Activated naive CD8-positive, alpha-beta T cell treated with anti-CD3 and anti-CD28 coated beads, Interleukin-2, amount 50 U/mL, for 24 hours (primary cell): ENCODE measurements at regions not wholly inside any gene's neighbourhood (a gene's known extent, or its start where the extent isn't known, plus 50 kb on each side); places are given as distances from the start of the nearest gene placed in this dataset.

Experiments
- ATAC-seq: fragments of 150-1000 bp; cut with Tn5 transposase; one replicate; pipeline ENCODE4 v1.10.0; 2021
- DNase-seq: peaks from one replicate; pipeline ENCODE4 v3.0.0; 2021
- H3K27ac Mint-ChIP-seq: one replicate; pipeline ENCODE4 v1.8.0; 2021; ENCODE audit warnings: mild to moderate bottlenecking, mixed read lengths
- H3K27me3 Mint-ChIP-seq: one replicate; pipeline ENCODE4 v1.8.0; 2021; ENCODE audit warnings: mixed read lengths
- H3K36me3 Mint-ChIP-seq: one replicate; pipeline ENCODE4 v1.8.0; 2021; ENCODE audit warnings: low read depth, mixed read lengths
- H3K4me1 Mint-ChIP-seq: one replicate; pipeline ENCODE4 v1.8.0; 2021; ENCODE audit warnings: mixed read lengths
- H3K4me3 Mint-ChIP-seq: one replicate; pipeline ENCODE4 v1.8.0; 2021; ENCODE audit warnings: mild to moderate bottlenecking, moderate library complexity, mixed read lengths
- H3K9me3 Mint-ChIP-seq: one replicate; pipeline ENCODE4 v1.8.0; 2021; ENCODE audit warnings: mixed read lengths

DNA sequence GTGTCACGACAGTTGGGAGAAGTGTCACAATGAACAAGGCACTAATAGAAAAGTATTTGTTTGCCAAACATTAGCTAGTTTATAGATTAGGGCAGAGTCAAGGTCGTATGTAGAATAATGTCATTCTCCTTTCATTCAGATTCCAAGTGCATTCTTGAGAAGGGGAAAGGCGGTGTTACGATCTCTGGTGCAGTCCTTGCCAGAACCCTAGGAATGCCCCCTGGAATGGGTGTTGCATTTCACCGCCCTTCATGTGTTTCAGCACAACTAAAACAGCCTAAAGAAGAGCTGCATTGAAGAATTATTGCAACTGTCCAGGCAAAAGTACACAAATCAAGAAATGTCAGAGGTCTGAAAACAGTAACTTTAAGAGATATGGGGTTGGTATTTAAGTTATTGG lies 721.0 kb upstream of the WWC1 start:
- no peak for ATAC-seq
- Mint-ChIP-seq H3K9me3 (no peaks in the 10 kb centered on the region), H3K27me3 (peaks cover 18% of the 10 kb centered on the region), H3K4me1 (no peaks in the 10 kb centered on the region), H3K4me3 (no peak overlapping the region), H3K27ac (no peak overlapping the region), H3K36me3 (no peaks in the 10 kb centered on the region)
- DNase-seq: no peak

DNA sequence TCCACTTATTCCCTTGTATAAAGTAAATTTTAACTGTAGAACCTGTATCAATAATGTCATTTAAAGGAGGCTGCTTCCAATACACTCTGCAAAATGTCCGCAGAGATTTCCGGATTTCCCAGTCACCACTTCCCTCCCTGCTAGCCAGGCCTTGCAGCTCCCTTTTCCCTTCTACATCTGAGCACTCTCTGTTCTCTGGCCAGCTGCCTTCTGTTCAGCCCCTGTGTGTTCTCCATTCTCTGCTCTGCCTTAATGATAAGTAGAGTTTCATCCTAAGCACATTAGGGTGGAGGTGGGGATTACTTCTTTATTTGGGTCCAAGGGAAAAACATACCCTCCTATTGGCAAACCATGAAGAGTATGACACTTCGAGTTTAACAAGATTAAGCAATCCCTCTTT lies 719.6 kb upstream of the WWC1 start:
- Mint-ChIP-seq H3K4me1 (no peaks in the 10 kb centered on the region), H3K27ac (no peak overlapping the region), H3K4me3 (no peak overlapping the region), H3K27me3 (peaks cover 20% of the 10 kb centered on the region), H3K36me3 (no peaks in the 10 kb centered on the region), H3K9me3 (no peaks in the 10 kb centered on the region)
- DNase-seq: no peak
- no peak for ATAC-seq

DNA sequence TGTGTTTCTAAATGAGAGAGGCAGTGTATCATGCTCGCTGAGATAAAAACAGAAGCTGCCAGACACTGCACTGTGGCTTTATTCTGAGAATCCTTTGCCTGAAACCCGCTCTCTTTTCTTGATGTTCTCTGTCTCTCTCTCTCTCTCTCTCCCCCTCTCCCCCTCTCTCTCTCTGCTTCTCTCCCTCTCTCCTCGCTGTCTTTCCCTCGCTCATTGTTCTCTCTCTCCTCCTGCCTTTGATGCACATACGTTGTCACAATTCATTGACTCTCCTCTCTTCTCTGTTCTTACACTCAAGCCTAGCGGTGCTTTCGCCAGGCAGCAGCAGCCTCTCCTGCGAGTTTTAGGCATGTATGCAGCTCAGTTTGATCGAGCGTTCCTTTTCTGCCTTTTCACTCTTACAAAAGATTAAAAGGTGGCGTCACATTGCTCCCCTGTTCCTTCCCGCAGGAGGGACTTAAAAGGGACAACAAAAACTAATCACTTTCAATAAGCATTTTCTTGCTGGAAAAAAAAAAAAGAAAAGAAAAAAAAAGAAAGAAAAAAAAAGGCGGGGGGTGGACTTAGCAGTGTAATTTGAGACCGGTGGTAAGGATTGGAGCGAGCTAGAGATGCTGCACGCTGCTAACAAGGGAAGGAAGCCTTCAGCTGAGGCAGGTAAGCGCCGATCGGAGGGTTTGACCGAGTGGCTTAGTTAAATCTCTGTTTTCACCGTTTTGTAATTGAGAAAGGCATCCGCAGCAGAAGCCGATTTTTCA lies 717.9 kb upstream of the WWC1 start:
- H3K27ac Mint-ChIP-seq: no peak overlapping the region
- DNase-seq: no peak
- H3K36me3 Mint-ChIP-seq: no peaks in the 10 kb centered on the region
- no peak for ATAC-seq
- H3K9me3 Mint-ChIP-seq: no peaks in the 10 kb centered on the region
- no peaks in the 10 kb centered on the region for H3K4me1 Mint-ChIP-seq
- H3K27me3 Mint-ChIP-seq: peaks cover 20% of the 10 kb centered on the region
- H3K4me3 Mint-ChIP-seq: no peak overlapping the region

DNA sequence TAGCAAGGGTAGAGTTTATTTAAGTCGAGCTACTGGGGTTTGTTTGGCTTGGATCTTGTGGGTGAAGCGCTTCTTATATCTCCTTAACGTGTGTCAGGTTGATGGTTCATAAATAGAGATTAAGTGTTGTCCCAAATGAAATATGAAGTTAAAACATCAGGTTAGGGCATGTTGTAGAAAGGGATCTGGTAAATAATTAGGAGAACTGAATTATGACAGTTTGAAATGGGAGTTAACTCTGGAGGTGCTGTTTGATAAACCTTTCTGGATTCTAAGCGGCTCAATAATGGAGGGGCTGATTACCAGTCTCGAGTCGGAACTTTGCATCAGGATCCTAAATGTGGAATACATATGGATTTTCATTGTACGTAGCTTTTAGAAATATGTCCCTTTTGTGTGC lies 717.0 kb upstream of the WWC1 start:
- Mint-ChIP-seq H3K27me3 (peaks cover 20% of the 10 kb centered on the region), H3K9me3 (no peaks in the 10 kb centered on the region), H3K4me3 (no peak overlapping the region), H3K36me3 (no peaks in the 10 kb centered on the region), H3K4me1 (no peaks in the 10 kb centered on the region), H3K27ac (no peak overlapping the region)
- ATAC-seq (no peak), DNase-seq (no peak)

GRCh38 chr5:167575330-167575729 lies 716.1 kb upstream of the WWC1 start:
- Mint-ChIP-seq H3K4me3 (no peak overlapping the region), H3K4me1 (no peaks in the 10 kb centered on the region), H3K9me3 (no peaks in the 10 kb centered on the region), H3K27ac (no peak overlapping the region), H3K36me3 (no peaks in the 10 kb centered on the region), H3K27me3 (peaks cover 20% of the 10 kb centered on the region)
- ATAC-seq (no peak), DNase-seq (no peak)

DNA sequence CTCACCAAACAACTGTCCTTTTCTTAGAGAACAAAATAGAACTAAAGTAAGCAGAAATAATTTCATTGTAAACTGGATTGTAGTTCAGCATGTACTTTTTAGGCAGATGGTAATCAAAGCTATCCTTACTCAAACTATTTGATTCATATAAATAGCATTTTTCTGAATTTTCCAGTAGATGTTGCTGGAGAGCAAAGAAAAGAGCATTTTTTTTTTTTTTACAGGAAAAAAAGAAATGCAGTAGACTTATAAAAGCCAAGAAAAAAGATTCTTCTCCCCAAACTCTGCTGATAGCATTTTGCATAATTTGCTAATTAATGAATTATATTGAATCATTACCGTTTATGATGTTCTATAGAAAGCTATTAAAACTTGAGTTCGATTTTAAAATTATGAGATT lies 715.3 kb upstream of the WWC1 start:
- DNase-seq: no peak
- Mint-ChIP-seq H3K4me3 (no peak overlapping the region), H3K9me3 (no peaks in the 10 kb centered on the region), H3K4me1 (no peaks in the 10 kb centered on the region), H3K27me3 (peaks cover 20% of the 10 kb centered on the region), H3K36me3 (no peaks in the 10 kb centered on the region), H3K27ac (no peak overlapping the region)
- no peak for ATAC-seq

DNA sequence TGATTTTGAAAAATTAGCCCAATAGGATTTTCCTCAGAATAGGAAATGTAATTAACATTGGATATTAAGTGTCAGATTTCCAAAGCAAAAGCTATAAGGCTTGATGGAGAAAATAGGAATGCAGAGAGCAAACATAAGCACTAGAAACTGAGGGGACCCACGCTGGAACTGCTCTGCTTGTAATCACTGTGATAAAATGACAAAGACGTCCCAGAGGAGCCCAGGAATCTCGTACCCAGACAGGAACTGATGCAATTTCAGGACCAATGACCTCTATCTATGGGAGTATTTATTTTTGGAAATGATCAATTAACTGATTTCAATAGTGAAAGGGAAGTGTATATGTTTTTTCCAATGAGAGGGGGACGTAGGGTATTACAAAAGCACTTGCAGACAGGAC lies 714.5 kb upstream of the WWC1 start:
- peaks cover 20% of the 10 kb centered on the region for H3K27me3 Mint-ChIP-seq
- H3K9me3 Mint-ChIP-seq: no peaks in the 10 kb centered on the region
- H3K4me3 Mint-ChIP-seq: no peak overlapping the region
- DNase-seq (no peak), ATAC-seq (no peak)
- H3K27ac Mint-ChIP-seq: no peak overlapping the region
- H3K4me1 Mint-ChIP-seq: no peaks in the 10 kb centered on the region
- no peaks in the 10 kb centered on the region for H3K36me3 Mint-ChIP-seq

DNA sequence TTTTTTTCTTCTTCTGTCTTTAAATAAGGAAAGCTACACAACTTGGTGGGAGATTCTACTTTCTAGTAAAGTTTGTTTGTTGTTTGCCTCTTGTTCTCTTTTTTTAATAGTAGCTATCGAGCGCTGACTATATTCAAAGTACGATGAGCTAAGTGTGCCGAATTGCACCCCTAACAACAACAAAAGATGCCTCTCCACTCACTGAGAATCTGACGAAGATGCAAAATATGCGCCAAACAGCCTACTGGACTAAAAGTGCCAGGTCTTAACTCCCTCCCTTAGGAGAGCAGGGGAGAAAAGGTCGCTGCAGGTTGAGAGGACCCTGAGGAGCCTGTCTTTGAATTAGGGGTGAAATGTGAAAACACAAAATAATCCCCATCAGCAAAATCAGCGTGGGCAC lies 713.8 kb upstream of the WWC1 start:
- no peaks in the 10 kb centered on the region for H3K4me1 Mint-ChIP-seq
- no peak for DNase-seq
- H3K27me3 Mint-ChIP-seq: peaks cover 20% of the 10 kb centered on the region
- H3K36me3 Mint-ChIP-seq: no peaks in the 10 kb centered on the region
- no peak for ATAC-seq
- H3K27ac Mint-ChIP-seq: no peak overlapping the region
- no peak overlapping the region for H3K4me3 Mint-ChIP-seq
- no peaks in the 10 kb centered on the region for H3K9me3 Mint-ChIP-seq

DNA sequence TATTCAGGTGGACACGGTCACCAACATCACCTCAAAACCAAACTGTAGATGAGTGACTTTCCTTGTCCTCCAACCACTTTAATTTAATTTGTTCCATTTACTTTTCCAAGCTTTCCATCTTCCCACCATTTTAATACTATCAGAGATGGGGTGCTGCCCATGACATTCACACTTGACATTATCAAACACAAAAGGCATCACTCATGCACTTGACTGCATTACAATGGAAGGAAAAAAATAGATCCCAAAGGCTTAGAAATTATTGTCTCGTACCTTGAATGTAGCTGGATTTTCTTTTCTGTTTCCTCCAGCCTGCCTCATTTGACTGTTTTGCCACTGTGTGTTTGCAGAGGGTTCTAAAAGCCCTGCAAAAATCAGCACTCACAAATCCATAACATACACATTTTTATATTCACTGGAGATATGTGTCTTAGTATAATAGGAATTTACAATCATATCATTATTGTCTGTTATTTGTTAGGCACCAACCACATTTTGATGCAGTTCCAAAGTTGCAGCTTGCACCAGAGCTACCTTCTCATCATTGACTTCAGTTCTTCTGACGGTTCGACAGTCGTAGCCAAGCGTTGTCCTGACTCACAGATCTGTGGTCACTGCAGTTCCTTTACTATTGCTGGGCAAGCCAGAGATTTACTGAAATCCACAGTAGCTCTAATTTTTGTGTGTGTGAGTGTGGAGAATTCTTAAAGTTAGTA lies 712.3 kb upstream of the WWC1 start:
- no peaks in the 10 kb centered on the region for H3K4me1 Mint-ChIP-seq
- no peaks in the 10 kb centered on the region for H3K9me3 Mint-ChIP-seq
- DNase-seq: no peak
- no peaks in the 10 kb centered on the region for H3K36me3 Mint-ChIP-seq
- no peak overlapping the region for H3K27ac Mint-ChIP-seq
- H3K4me3 Mint-ChIP-seq: no peak overlapping the region
- ATAC-seq: no peak
- peaks cover 13% of the 10 kb centered on the region for H3K27me3 Mint-ChIP-seq

DNA sequence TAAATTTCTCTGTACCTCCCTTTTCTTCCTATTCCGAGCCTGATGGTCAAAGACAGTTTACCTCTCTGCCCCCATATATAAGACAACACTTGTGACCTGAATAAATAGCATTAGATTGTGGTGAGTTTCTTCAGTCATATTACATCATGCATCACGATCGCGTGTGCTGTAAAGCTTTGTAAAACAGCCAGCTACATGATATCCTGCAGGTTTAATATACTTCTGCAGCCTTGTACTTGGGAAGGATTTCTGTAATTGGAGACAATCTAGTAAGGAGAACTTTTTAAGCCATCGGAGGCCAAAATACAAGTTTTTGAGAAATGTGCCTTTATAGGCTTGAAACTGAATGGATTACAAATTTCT lies 711.8 kb upstream of the WWC1 start:
- no peak overlapping the region for H3K4me3 Mint-ChIP-seq
- no peak for ATAC-seq
- H3K36me3 Mint-ChIP-seq: no peaks in the 10 kb centered on the region
- peaks cover 8% of the 10 kb centered on the region for H3K27me3 Mint-ChIP-seq
- no peaks in the 10 kb centered on the region for H3K9me3 Mint-ChIP-seq
- DNase-seq: no peak
- H3K4me1 Mint-ChIP-seq: no peaks in the 10 kb centered on the region
- H3K27ac Mint-ChIP-seq: no peak overlapping the region

- Mint-ChIP-seq H3K27ac (no peak overlapping the region), H3K36me3 (no peaks in the 10 kb centered on the region), H3K27me3 (peaks cover 2% of the 10 kb centered on the region), H3K4me3 (no peak overlapping the region), H3K4me1 (no peaks in the 10 kb centered on the region), H3K9me3 (no peaks in the 10 kb centered on the region)
- no peak for ATAC-seq
- DNase-seq: no peak
These were observed 710.8 kb upstream of the WWC1 start for GRCh38 chr5:167580608-167581007.

GRCh38 chr5:167582283-167582682 lies 709.2 kb upstream of the WWC1 start:
- Mint-ChIP-seq H3K9me3 (no peaks in the 10 kb centered on the region), H3K4me1 (no peaks in the 10 kb centered on the region), H3K36me3 (no peaks in the 10 kb centered on the region), H3K27me3 (no peaks in the 10 kb centered on the region), H3K4me3 (no peak overlapping the region), H3K27ac (no peak overlapping the region)
- DNase-seq: no peak
- ATAC-seq: no peak

DNA sequence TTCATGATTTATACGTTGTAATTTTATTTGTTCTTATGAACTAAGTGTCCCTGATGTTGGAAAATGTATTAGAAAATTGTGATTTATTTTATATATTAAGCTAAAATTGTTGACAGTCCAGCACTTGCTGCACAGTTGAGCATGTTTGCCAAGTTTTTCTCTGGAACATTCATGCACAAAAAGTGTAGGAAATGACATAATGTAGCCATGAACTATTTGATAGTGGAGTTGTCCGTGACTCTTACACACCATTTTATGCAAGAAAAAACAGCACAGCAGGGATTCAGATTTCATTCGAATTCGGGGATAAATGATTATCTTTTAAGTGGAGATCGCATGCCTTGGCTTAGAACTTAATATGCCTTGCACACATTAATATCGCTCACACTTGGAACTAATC lies 708.6 kb upstream of the WWC1 start:
- Mint-ChIP-seq H3K4me1 (no peaks in the 10 kb centered on the region), H3K27ac (no peak overlapping the region), H3K9me3 (no peaks in the 10 kb centered on the region), H3K4me3 (no peak overlapping the region), H3K36me3 (no peaks in the 10 kb centered on the region), H3K27me3 (no peaks in the 10 kb centered on the region)
- ATAC-seq (no peak), DNase-seq (no peak)

DNA sequence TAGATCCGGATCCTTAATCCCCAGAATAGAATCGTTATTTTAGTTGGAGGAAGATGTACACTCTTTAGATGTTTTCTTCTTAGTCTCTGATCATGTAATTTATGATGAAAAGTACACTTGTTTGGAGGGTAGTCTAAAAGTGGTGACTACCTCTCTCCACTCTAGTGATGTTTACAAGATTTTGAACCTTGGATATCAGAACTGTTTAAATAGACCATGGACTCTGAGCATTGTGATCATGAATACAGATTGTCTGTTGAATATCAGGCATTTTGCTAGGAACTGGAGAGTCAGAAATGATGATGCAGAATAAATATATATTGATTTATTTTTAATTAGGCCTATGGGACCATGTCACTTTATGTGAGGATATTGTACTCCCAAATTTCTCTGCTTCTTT lies 706.3 kb upstream of the WWC1 start:
- ATAC-seq (no peak), DNase-seq (no peak)
- no peaks in the 10 kb centered on the region for H3K36me3 Mint-ChIP-seq
- H3K27ac Mint-ChIP-seq: no peak overlapping the region
- no peaks in the 10 kb centered on the region for H3K4me1 Mint-ChIP-seq
- H3K9me3 Mint-ChIP-seq: no peaks in the 10 kb centered on the region
- no peaks in the 10 kb centered on the region for H3K27me3 Mint-ChIP-seq
- no peak overlapping the region for H3K4me3 Mint-ChIP-seq

DNA sequence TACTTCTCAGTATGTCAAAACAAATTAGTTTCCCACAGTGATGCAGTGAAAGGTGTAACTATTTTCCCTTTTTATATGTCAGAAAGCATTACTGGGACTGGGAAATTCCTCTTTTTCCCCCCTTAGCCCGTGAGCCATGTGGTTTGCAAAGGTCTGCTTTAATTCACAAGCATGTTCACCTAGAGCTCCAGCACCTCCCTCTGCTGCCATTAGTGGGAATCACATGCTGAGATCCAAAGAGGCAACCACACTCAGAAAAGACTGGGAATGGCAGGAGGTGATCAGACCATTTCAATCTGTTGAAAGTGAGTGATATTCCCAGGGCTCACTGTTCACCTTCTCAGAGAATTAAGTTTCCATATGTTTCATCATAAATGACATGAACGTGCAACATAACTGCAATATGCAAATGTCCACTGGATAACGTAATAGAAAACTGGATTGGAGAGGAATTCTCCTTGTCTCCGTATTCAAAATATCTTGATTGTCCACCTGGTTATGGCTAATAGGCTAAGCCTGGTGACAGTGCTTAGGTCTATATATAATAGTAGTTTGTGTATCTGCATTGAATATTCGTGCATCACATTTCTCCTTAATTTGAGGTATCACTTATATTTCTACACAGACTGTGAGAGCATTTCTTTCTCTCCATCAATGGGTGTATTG lies 703.5 kb upstream of the WWC1 start:
- Mint-ChIP-seq H3K36me3 (no peaks in the 10 kb centered on the region), H3K4me3 (no peak overlapping the region), H3K27me3 (no peaks in the 10 kb centered on the region), H3K27ac (no peak overlapping the region), H3K9me3 (no peaks in the 10 kb centered on the region), H3K4me1 (no peaks in the 10 kb centered on the region)
- DNase-seq (no peak), ATAC-seq (no peak)
